ENCODE measurements at regions not wholly inside any gene's neighbourhood (a gene's known extent, or its start where the extent isn't known, plus 50 kb on each side); places are given as distances from the start of the nearest gene placed in this dataset.

DNA sequence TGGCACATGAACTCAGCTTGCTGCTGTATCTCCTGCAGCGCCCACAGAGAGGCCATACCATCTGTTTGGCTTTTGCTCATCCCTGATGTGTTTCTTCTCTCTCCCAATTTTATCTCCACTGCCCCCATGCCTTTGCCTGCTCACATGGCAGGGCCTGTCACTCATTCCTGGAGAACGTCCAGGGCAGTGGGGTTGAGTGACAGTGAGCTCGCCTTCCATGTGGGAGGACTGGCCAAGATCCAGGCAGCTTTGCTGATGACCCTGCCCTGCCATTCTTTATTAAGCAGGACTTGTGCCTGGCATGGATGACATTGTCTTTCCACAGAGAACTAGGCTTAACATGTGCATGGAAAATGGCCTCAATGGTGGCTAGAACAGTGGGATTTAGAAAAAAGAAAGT is 230.5 kb upstream of the THSD7B start:
- H3K36me3 ChIP-seq (ENCODE audit: control insufficient read depth in 2 of 3, insufficient read depth in 3 of 3, low read length in 3 of 3), result no peaks in the 10 kb centered on the region
- no peaks in the 10 kb centered on the region for H3K9me3 ChIP-seq (ENCODE audit: control insufficient read depth in 2 of 3, low read length in 3 of 3)
- H3K9me3 Mint-ChIP-seq, result peaks cover 0 to 5% (median 0%) of the 10 kb centered on the region in 11 donors
- H3K4me1 ChIP-seq (ENCODE audit: control insufficient read depth in 2 of 2, insufficient read depth in 2 of 2, low read length in 2 of 2), result no peaks in the 10 kb centered on the region
- ATAC-seq, result no peak
- H3K4me3 Mint-ChIP-seq, result no peak overlapping the region
- H3K4me3 ChIP-seq (ENCODE audit: low read length), result no peak overlapping the region
- CTCF ChIA-PET, result no interaction called here
- H3K27me3 ChIP-seq (ENCODE audit: control insufficient read depth in 2 of 2, insufficient read depth in 2 of 2, low read length in 2 of 2), result no peaks in the 10 kb centered on the region
- intact Hi-C loops (cut with micrococcal nuclease), result no loop called here
- H3K27ac ChIP-seq (ENCODE audit: low read depth, low read length), result no peak overlapping the region
- peaks cover 0 to 20% (median 5%) of the 10 kb centered on the region in 5 donors for H3K27me3 Mint-ChIP-seq
- no peaks in the 10 kb centered on the region for H3K4me1 Mint-ChIP-seq
- H3K36me3 Mint-ChIP-seq, result no peaks in the 10 kb centered on the region
- H3K27ac Mint-ChIP-seq, result no peak overlapping the region
- POLR2A ChIA-PET, result no interaction called here
- no peak for DNase-seq

DNA sequence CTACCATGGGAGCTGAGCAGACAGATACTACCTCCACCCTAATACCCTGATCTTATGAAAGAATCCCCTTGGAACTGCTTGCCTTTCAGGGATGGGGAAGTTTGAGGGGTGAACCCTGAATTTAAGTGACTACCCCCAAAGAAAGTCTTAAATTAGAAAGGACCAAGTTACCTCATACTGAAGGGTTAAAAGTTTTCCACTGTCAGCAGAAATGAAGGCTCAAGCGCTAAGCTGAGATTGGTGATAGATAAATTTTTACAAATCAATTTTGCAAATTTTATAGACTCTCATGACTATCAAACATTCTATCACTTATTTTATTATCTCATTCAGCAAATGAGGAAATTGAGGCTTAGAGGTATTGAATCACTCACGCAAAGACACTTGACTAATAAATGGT is 233.2 kb upstream of the THSD7B start:
- H3K27ac ChIP-seq (ENCODE audit: low read depth, low read length), result no peak overlapping the region
- Mint-ChIP-seq H3K36me3 (peaks cover 0 to 5% (median 0%) of the 10 kb centered on the region in 5 donors), H3K27me3 (peaks cover 0 to 30% (median 15%) of the 10 kb centered on the region in 5 donors), H3K27ac (no peak overlapping the region), H3K4me1 (no peaks in the 10 kb centered on the region), H3K4me3 (no peak overlapping the region), H3K9me3 (peaks cover 0 to 18% (median 6%) of the 10 kb centered on the region in 11 donors)
- ATAC-seq (no peak), DNase-seq (no peak)
- ChIA-PET POLR2A (no interaction called here), CTCF (no interaction called here)
- no peak overlapping the region for H3K4me3 ChIP-seq (ENCODE audit: low read length)
- no peaks in the 10 kb centered on the region for H3K9me3 ChIP-seq (ENCODE audit: control insufficient read depth in 2 of 3, low read length in 3 of 3)
- no peaks in the 10 kb centered on the region for H3K4me1 ChIP-seq (ENCODE audit: control insufficient read depth in 2 of 2, insufficient read depth in 2 of 2, low read length in 2 of 2)
- intact Hi-C loops (cut with micrococcal nuclease), result no loop called here
- no peaks in the 10 kb centered on the region for H3K27me3 ChIP-seq (ENCODE audit: control insufficient read depth in 2 of 2, insufficient read depth in 2 of 2, low read length in 2 of 2)
- H3K36me3 ChIP-seq (ENCODE audit: control insufficient read depth in 2 of 3, insufficient read depth in 3 of 3, low read length in 3 of 3), result no peaks in the 10 kb centered on the region

DNA sequence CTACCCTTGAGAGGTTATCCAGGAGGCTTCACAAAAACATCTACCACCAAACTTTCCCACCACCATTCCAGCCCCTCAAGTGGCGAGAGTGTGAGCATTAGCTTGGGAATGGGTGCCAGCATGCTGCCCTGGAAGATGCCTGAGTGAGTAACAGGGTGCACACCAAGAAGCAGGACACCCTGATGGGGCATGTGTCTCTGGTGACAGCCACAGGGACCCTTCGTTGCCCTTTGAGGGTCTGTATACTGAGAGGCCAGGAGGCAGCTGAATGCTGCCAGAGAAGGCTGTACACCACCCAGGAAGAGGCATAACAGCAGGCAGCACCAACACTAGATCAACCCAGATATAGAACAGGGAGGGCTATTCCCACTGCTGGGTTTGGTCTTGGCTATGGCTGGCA is 233.6 kb upstream of the THSD7B start:
- ATAC-seq (no peak), DNase-seq (no peak)
- intact Hi-C loops (cut with micrococcal nuclease), result no loop called here
- Histone ChIP-seq H3K9me3 (ENCODE audit: control insufficient read depth in 2 of 3, low read length in 3 of 3) (no peaks in the 10 kb centered on the region), H3K36me3 (ENCODE audit: control insufficient read depth in 2 of 3, insufficient read depth in 3 of 3, low read length in 3 of 3) (no peaks in the 10 kb centered on the region), H3K4me3 (ENCODE audit: low read length) (no peak overlapping the region), H3K4me1 (ENCODE audit: control insufficient read depth in 2 of 2, insufficient read depth in 2 of 2, low read length in 2 of 2) (no peaks in the 10 kb centered on the region), H3K27ac (ENCODE audit: low read depth, low read length) (no peak overlapping the region), H3K27me3 (ENCODE audit: control insufficient read depth in 2 of 2, insufficient read depth in 2 of 2, low read length in 2 of 2) (no peaks in the 10 kb centered on the region)
- H3K4me3 Mint-ChIP-seq, result no peak overlapping the region
- POLR2A ChIA-PET, result no interaction called here
- H3K4me1 Mint-ChIP-seq, result no peaks in the 10 kb centered on the region
- H3K27me3 Mint-ChIP-seq, result peaks cover 0 to 30% (median 15%) of the 10 kb centered on the region in 5 donors
- CTCF ChIA-PET, result no interaction called here
- no peak overlapping the region for H3K27ac Mint-ChIP-seq
- H3K9me3 Mint-ChIP-seq, result peaks cover 0 to 18% (median 6%) of the 10 kb centered on the region in 11 donors
- peaks cover 0 to 5% (median 0%) of the 10 kb centered on the region in 5 donors for H3K36me3 Mint-ChIP-seq

DNA sequence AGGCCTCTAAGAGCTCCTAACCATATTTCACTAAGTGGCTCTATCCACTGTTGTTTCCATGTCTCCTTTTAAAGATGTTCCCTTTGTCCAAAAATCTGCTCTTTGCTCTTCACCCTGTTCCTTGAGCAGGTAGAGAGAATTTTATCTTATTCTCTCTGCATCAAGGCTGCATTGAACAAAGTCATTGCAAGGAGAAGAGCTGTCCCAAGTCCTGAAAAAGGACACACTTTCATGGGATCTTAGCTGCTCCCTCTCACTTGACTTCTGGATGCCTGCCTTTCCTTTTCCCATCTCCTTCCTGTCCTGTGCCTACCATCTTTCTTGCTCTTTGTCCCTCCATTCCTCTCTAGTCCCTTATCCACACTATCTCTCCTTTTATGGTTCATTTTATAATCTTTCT is 235.2 kb upstream of the THSD7B start:
- no peak for DNase-seq
- Histone ChIP-seq H3K27me3 (ENCODE audit: control insufficient read depth in 2 of 2, insufficient read depth in 2 of 2, low read length in 2 of 2) (no peaks in the 10 kb centered on the region), H3K9me3 (ENCODE audit: control insufficient read depth in 2 of 3, low read length in 3 of 3) (no peaks in the 10 kb centered on the region), H3K4me3 (ENCODE audit: low read length) (no peak overlapping the region), H3K4me1 (ENCODE audit: control insufficient read depth in 2 of 2, insufficient read depth in 2 of 2, low read length in 2 of 2) (no peaks in the 10 kb centered on the region), H3K27ac (ENCODE audit: low read depth, low read length) (no peak overlapping the region), H3K36me3 (ENCODE audit: control insufficient read depth in 2 of 3, insufficient read depth in 3 of 3, low read length in 3 of 3) (no peaks in the 10 kb centered on the region)
- no peak overlapping the region for H3K4me3 Mint-ChIP-seq
- no peak for ATAC-seq
- ChIA-PET CTCF (no interaction called here), POLR2A (no interaction called here)
- peaks cover 0 to 18% (median 6%) of the 10 kb centered on the region in 11 donors for H3K9me3 Mint-ChIP-seq
- H3K27ac Mint-ChIP-seq, result no peak overlapping the region
- peaks cover 0 to 23% (median 15%) of the 10 kb centered on the region in 5 donors for H3K27me3 Mint-ChIP-seq
- H3K4me1 Mint-ChIP-seq, result no peaks in the 10 kb centered on the region
- peaks cover 0 to 5% (median 0%) of the 10 kb centered on the region in 5 donors for H3K36me3 Mint-ChIP-seq
- intact Hi-C loops (cut with micrococcal nuclease), result no loop called here

DNA sequence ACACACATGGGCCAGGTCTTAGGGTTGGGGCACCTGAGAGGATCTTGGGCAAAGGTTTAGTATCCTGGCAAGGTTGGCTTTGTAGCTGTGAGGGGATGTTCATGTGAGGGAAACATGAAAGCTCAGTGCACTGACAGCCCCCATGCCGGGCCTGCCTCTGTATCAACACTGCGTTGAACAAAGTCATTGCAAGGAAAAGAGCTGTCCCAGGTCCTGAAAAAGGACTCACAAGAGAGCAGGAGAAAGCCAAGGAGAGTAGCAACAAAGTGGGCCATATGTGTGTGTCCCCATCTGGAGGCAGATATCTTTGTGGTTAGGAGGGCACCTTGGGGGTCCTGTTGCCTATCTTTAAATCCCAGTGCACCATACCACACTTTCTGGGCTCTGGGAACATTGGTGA is 237.8 kb upstream of the THSD7B start:
- Mint-ChIP-seq H3K9me3 (peaks cover 0 to 18% (median 6%) of the 10 kb centered on the region in 11 donors), H3K4me3 (no peak overlapping the region), H3K36me3 (peaks cover 0 to 5% (median 0%) of the 10 kb centered on the region in 5 donors), H3K27me3 (peaks cover 0 to 24% (median 18%) of the 10 kb centered on the region in 5 donors), H3K27ac (no peak overlapping the region), H3K4me1 (no peaks in the 10 kb centered on the region)
- H3K4me1 ChIP-seq (ENCODE audit: control insufficient read depth in 2 of 2, insufficient read depth in 2 of 2, low read length in 2 of 2), result no peaks in the 10 kb centered on the region
- CTCF ChIA-PET, result no interaction called here
- H3K27me3 ChIP-seq (ENCODE audit: control insufficient read depth in 2 of 2, insufficient read depth in 2 of 2, low read length in 2 of 2), result no peaks in the 10 kb centered on the region
- POLR2A ChIA-PET, result no interaction called here
- no peaks in the 10 kb centered on the region for H3K9me3 ChIP-seq (ENCODE audit: control insufficient read depth in 2 of 3, low read length in 3 of 3)
- intact Hi-C loops (cut with micrococcal nuclease), result loop anchor here in 1 of 2 donors (5.0 kb wide), 1 partner anchor 55 kb away; no protein-coding TSS in a partner anchor
- H3K36me3 ChIP-seq (ENCODE audit: control insufficient read depth in 2 of 3, insufficient read depth in 3 of 3, low read length in 3 of 3), result no peaks in the 10 kb centered on the region
- DNase-seq, result no peak
- H3K4me3 ChIP-seq (ENCODE audit: low read length), result no peak overlapping the region
- no peak for ATAC-seq
- H3K27ac ChIP-seq (ENCODE audit: low read depth, low read length), result no peak overlapping the region

DNA sequence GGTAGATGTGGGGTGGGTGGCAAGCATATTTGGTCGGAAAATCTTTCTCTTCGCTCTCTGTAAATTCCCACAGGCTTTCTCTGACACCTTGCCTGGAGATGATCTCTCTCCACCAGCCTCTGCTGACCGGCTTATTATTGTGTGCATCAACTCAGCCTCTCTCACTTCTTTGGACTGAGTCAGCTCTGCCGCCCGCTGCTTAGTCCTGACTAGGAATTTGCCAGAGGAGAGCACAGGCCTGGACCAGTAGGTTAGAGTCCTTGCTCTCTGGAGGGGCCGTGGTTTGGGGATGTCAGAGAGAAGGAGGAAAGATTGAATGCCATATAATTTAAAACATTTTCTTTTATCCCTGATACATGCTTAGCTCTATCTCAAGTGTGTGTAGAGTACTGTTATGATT is 242.6 kb upstream of the THSD7B start:
- Mint-ChIP-seq H3K27ac (no peak overlapping the region), H3K9me3 (peaks cover 0 to 4% (median 0%) of the 10 kb centered on the region in 11 donors), H3K4me3 (no peak overlapping the region), H3K36me3 (no peaks in the 10 kb centered on the region), H3K27me3 (peaks cover 0 to 19% (median 13%) of the 10 kb centered on the region in 5 donors), H3K4me1 (no peaks in the 10 kb centered on the region)
- no peak for ATAC-seq
- Histone ChIP-seq H3K27ac (ENCODE audit: low read depth, low read length) (no peak overlapping the region), H3K27me3 (ENCODE audit: control insufficient read depth in 2 of 2, insufficient read depth in 2 of 2, low read length in 2 of 2) (no peaks in the 10 kb centered on the region), H3K9me3 (ENCODE audit: control insufficient read depth in 2 of 3, low read length in 3 of 3) (no peaks in the 10 kb centered on the region), H3K4me3 (ENCODE audit: low read length) (no peak overlapping the region), H3K4me1 (ENCODE audit: control insufficient read depth in 2 of 2, insufficient read depth in 2 of 2, low read length in 2 of 2) (no peaks in the 10 kb centered on the region), H3K36me3 (ENCODE audit: control insufficient read depth in 2 of 3, insufficient read depth in 3 of 3, low read length in 3 of 3) (no peaks in the 10 kb centered on the region)
- CTCF ChIA-PET, result no interaction called here
- no peak for DNase-seq
- POLR2A ChIA-PET, result no interaction called here
- intact Hi-C loops (cut with micrococcal nuclease), result no loop called here

DNA sequence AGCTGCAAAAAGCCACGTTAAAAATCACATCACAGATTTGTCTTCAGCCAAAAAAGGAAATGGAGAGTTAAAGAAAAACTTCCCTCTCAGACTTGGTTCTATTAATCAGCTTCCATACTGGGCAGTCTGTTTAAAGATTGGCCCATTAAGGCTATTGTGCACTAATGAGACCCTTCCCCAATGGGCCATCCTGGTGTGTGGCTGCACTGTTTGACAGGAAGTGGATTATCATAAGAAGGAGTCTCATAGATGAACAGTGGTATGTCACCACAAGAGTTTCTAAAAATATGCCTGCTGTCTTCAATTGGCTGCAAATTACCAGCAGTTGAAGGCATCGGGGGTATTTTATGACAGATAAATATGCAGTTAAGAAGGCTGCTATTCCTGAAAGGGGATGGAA is 247.6 kb upstream of the THSD7B start:
- H3K27me3 Mint-ChIP-seq, result peaks cover 0 to 37% (median 27%) of the 10 kb centered on the region in 5 donors
- CTCF ChIA-PET, result no interaction called here
- DNase-seq (no peak), ATAC-seq (no peak)
- no peaks in the 10 kb centered on the region for H3K9me3 ChIP-seq (ENCODE audit: control insufficient read depth in 2 of 3, low read length in 3 of 3)
- H3K36me3 ChIP-seq (ENCODE audit: control insufficient read depth in 2 of 3, insufficient read depth in 3 of 3, low read length in 3 of 3), result no peaks in the 10 kb centered on the region
- no peaks in the 10 kb centered on the region for H3K4me1 ChIP-seq (ENCODE audit: control insufficient read depth in 2 of 2, insufficient read depth in 2 of 2, low read length in 2 of 2)
- no peak overlapping the region for H3K4me3 ChIP-seq (ENCODE audit: low read length)
- H3K27ac ChIP-seq (ENCODE audit: low read depth, low read length), result no peak overlapping the region
- no peaks in the 10 kb centered on the region for H3K4me1 Mint-ChIP-seq
- intact Hi-C loops (cut with micrococcal nuclease), result no loop called here
- no peak overlapping the region for H3K4me3 Mint-ChIP-seq
- H3K27ac Mint-ChIP-seq, result no peak overlapping the region
- H3K9me3 Mint-ChIP-seq, result peaks cover 0 to 10% (median 0%) of the 10 kb centered on the region in 11 donors
- POLR2A ChIA-PET, result no interaction called here
- H3K27me3 ChIP-seq (ENCODE audit: control insufficient read depth in 2 of 2, insufficient read depth in 2 of 2, low read length in 2 of 2), result no peaks in the 10 kb centered on the region
- H3K36me3 Mint-ChIP-seq, result no peaks in the 10 kb centered on the region

Measured in naive thymus-derived CD4-positive, alpha-beta T cell (primary cell).